SH-SY5Y (cell line): ENCODE measurements at regions not wholly inside any gene's neighbourhood (a gene's known extent, or its start where the extent isn't known, plus 50 kb on each side); places are given as distances from the start of the nearest gene placed in this dataset.

ENCODE experiments used
- GATA2 ChIP-seq: IDR thresholded peaks from 2 replicates; pipeline ENCODE4 v1.6.1; 2011; ENCODE audit warnings: mild to moderate bottlenecking, low read depth, low read length
- GATA3 ChIP-seq: IDR thresholded peaks from 2 replicates; pipeline ENCODE4 v1.6.1; 2011; ENCODE audit warnings: low read depth, mild to moderate bottlenecking, low read length, moderate library complexity

- no peak for TF ChIP-seq GATA2
- no peak for TF ChIP-seq GATA3
Observed at GRCh38 chr4:182091128-182091527, 152.1 kb upstream of the TENM3 start.
